HEK293 (cell line): ENCODE measurements at regions not wholly inside any gene's neighbourhood (a gene's known extent, or its start where the extent isn't known, plus 50 kb on each side); places are given as distances from the start of the nearest gene placed in this dataset.

ENCODE experiments used
- CTCF ChIA-PET: fragments of 350-600 bp; formaldehyde crosslinking; extraction: SDS; loops from one replicate; lab custom pipeline; 2021; ENCODE audit warnings: antibody characterized with exemption; lab: Yijun Ruan, JAX
- POLR2A ChIA-PET: fragments of 300-600 bp; formaldehyde crosslinking; extraction: SDS; loops from one replicate; lab custom pipeline; 2020; ENCODE audit warnings: antibody characterized with exemption, inconsistent platforms; lab: Yijun Ruan, JAX
- H3K27ac ChIP-seq: fragments of 200-500 bp; sonication (Bioruptor generic); 2 replicates; pipeline ENCODE4 v1.5.1; 2014; ENCODE audit warnings: low read depth, low read length, control low read depth, inconsistent platforms; ENCODE audit errors: extremely low read depth
- H3K36me3 ChIP-seq, 2 experiments: fragments of 200-500 bp in 1 of 2; sonication (Bioruptor generic) in 1 of 2; 1 replicate in 1 of 2; 2 replicates in 1 of 2; pipeline ENCODE4 v1.5.1; 2014 to 2017; ENCODE audit warnings: inconsistent platforms in 2 of 2, low read length in 2 of 2; ENCODE audit not compliant: control insufficient read depth in 2 of 2, insufficient read depth in 1 of 2
- H3K4me1 ChIP-seq: fragments of 200-500 bp; sonication (Bioruptor generic); 2 replicates; pipeline ENCODE4 v1.5.1; 2014; ENCODE audit warnings: mild to moderate bottlenecking, low read length, inconsistent platforms; ENCODE audit not compliant: control insufficient read depth, insufficient read depth
- H3K4me3 ChIP-seq: 2 replicates; pipeline ENCODE4 v1.5.1; 2011; ENCODE audit warnings: low read depth, mild to moderate bottlenecking, control low read depth, low read length, moderate library complexity
- H3K9me3 ChIP-seq: fragments of 200-500 bp; sonication (Bioruptor generic); 2 replicates; pipeline ENCODE4 v1.5.1; 2014; ENCODE audit warnings: low read depth, low read length, inconsistent platforms; ENCODE audit not compliant: control insufficient read depth, insufficient read depth
- IKZF3 ChIP-seq: fragments of 450-650 bp; IDR thresholded peaks from 2 replicates; pipeline ENCODE4 v1.5.0; 2018; ENCODE audit warnings: missing biosample characterization, mild to moderate bottlenecking, missing genetic modification characterization, moderate library complexity
- KLF16 ChIP-seq: fragments of 450-650 bp; formaldehyde crosslinking; IDR thresholded peaks from 2 replicates; pipeline ENCODE4 v1.5.1; 2017; ENCODE audit warnings: missing biosample characterization, missing genetic modification characterization
- PATZ1 ChIP-seq: fragments of 450-650 bp; formaldehyde crosslinking; IDR thresholded peaks from 2 replicates; pipeline ENCODE4 v1.5.1; 2016; ENCODE audit warnings: missing biosample characterization, missing genetic modification characterization
- SCRT1 ChIP-seq: fragments of 450-650 bp; formaldehyde crosslinking; IDR thresholded peaks from 2 replicates; pipeline ENCODE4 v1.5.1; 2016; ENCODE audit warnings: missing biosample characterization, missing genetic modification characterization, borderline replicate concordance
- SCRT2 ChIP-seq: fragments of 450-650 bp; formaldehyde crosslinking; IDR thresholded peaks from 2 replicates; pipeline ENCODE4 v1.5.1; 2016; ENCODE audit warnings: missing biosample characterization, missing genetic modification characterization
- TCF7L2 ChIP-seq: IDR thresholded peaks from 2 replicates; pipeline ENCODE4 v1.6.1; 2011; ENCODE audit warnings: low read depth, mild to moderate bottlenecking, inconsistent platforms, low read length, moderate library complexity, borderline replicate concordance
- ZFHX2 ChIP-seq: fragments of 450-650 bp; formaldehyde crosslinking; conservative IDR thresholded peaks from 2 replicates; pipeline ENCODE4 v1.5.1; 2016; ENCODE audit warnings: missing biosample characterization, missing genetic modification characterization
- ZNF121 ChIP-seq: fragments of 450-650 bp; formaldehyde crosslinking; IDR thresholded peaks from 2 replicates; pipeline ENCODE4 v1.5.1; 2016; ENCODE audit warnings: missing biosample characterization, missing genetic modification characterization
- ZNF157 ChIP-seq: fragments of 450-650 bp; formaldehyde crosslinking; IDR thresholded peaks from 2 replicates; pipeline ENCODE4 v1.5.1; 2016; ENCODE audit warnings: missing biosample characterization, missing genetic modification characterization
- ZNF266 ChIP-seq: fragments of 450-650 bp; formaldehyde crosslinking; IDR thresholded peaks from 2 replicates; pipeline ENCODE4 v1.5.1; 2016; ENCODE audit warnings: missing biosample characterization, missing genetic modification characterization, low read depth
- ZNF292 ChIP-seq: fragments of 450-650 bp; formaldehyde crosslinking; IDR thresholded peaks from 2 replicates; pipeline ENCODE4 v1.5.1; 2016; ENCODE audit warnings: low read depth, missing biosample characterization, missing genetic modification characterization, borderline replicate concordance
- ZNF514 ChIP-seq: fragments of 450-650 bp; formaldehyde crosslinking; IDR thresholded peaks from 2 replicates; pipeline ENCODE4 v1.5.1; 2016; ENCODE audit warnings: missing biosample characterization, missing genetic modification characterization
- ZNF549 ChIP-seq: fragments of 450-650 bp; IDR thresholded peaks from 2 replicates; pipeline ENCODE4 v1.5.1; 2018; ENCODE audit warnings: missing biosample characterization, missing genetic modification characterization, mild to moderate bottlenecking, inconsistent platforms, moderate library complexity
- ZNF555 ChIP-seq: fragments of 450-650 bp; formaldehyde crosslinking; conservative IDR thresholded peaks from 2 replicates; pipeline ENCODE4 v1.5.1; 2017; ENCODE audit warnings: missing biosample characterization, mild to moderate bottlenecking, missing genetic modification characterization, inconsistent platforms
- ZNF561 ChIP-seq: fragments of 450-650 bp; IDR thresholded peaks from 2 replicates; pipeline ENCODE4 v1.5.1; 2018; ENCODE audit warnings: missing biosample characterization, missing genetic modification characterization, borderline replicate concordance
- ZNF624 ChIP-seq: fragments of 450-650 bp; formaldehyde crosslinking; IDR thresholded peaks from 2 replicates; pipeline ENCODE4 v1.5.1; 2017; ENCODE audit warnings: missing biosample characterization, missing genetic modification characterization
- ZNF76 ChIP-seq: fragments of 450-650 bp; formaldehyde crosslinking; IDR thresholded peaks from 2 replicates; pipeline ENCODE4; 2016; ENCODE audit warnings: low read depth, missing biosample characterization, missing genetic modification characterization, borderline replicate concordance
- ZSCAN5A ChIP-seq: fragments of 450-650 bp; formaldehyde crosslinking; IDR thresholded peaks from 2 replicates; pipeline ENCODE4 v1.5.1; 2016; ENCODE audit warnings: missing biosample characterization, missing genetic modification characterization
- TF ChIP-seq, protein P1 (sequence below): fragments of 450-650 bp; formaldehyde crosslinking; conservative IDR thresholded peaks from 2 replicates; pipeline ENCODE4 v1.5.1; 2016; ENCODE audit warnings: low read depth, missing biosample characterization, missing genetic modification characterization
- TF ChIP-seq, protein P2 (sequence below): fragments of 450-650 bp; formaldehyde crosslinking; IDR thresholded peaks from 2 replicates; pipeline ENCODE4 v1.5.1; 2016; ENCODE audit warnings: missing biosample characterization, missing genetic modification characterization
- TF ChIP-seq, protein P3 (sequence below): fragments of 450-650 bp; formaldehyde crosslinking; IDR thresholded peaks from 2 replicates; pipeline ENCODE4 v1.5.1; 2016; ENCODE audit warnings: missing biosample characterization, missing genetic modification characterization
- TF ChIP-seq, protein P4 (sequence below): fragments of 450-650 bp; formaldehyde crosslinking; IDR thresholded peaks from 2 replicates; pipeline ENCODE4 v1.5.1; 2017; ENCODE audit warnings: missing biosample characterization, missing genetic modification characterization

GRCh38 chr1:162951553-162952315, 90.8 kb upstream of the CCDC190 start:
- CTCF ChIA-PET, result interaction anchor here (0.6 kb wide), 1 partner anchor 104 kb away, joined by 4 read pairs; no protein-coding TSS in a partner anchor
- H3K36me3 ChIP-seq, result no peaks in the 10 kb centered on the region
- no peak overlapping the region for H3K27ac ChIP-seq
- no peaks in the 10 kb centered on the region for H3K4me1 ChIP-seq
- no peaks in the 10 kb centered on the region for H3K9me3 ChIP-seq
- H3K4me3 ChIP-seq, result no peak overlapping the region
- POLR2A ChIA-PET, result no interaction called here
- TF ChIP-seq PATZ1 (tag by site-specific recombination) (no peak), SCRT1 (tag by site-specific recombination) (peak; percentile 90), ZNF157 (no peak), ZNF292 (tag by site-specific recombination) (no peak), ZNF76 (tag by site-specific recombination) (no peak), ZFHX2 (tag by site-specific recombination) (no peak), SCRT2 (tag by site-specific recombination) (peak; percentile 97), ZNF624 (tag by site-specific recombination) (no peak), ZNF561 (tag by site-specific recombination) (no peak), IKZF3 (tag by site-specific recombination) (no peak), ZNF514 (tag by site-specific recombination) (no peak), TCF7L2 (peak; percentile 42; the same call in 1 of the 2 replicates), ZNF549 (tag by site-specific recombination) (no peak), ZNF121 (tag by site-specific recombination) (no peak), ZSCAN5A (tag by site-specific recombination) (no peak), KLF16 (tag by site-specific recombination) (no peak), ZNF266 (no peak), ZNF555 (tag by site-specific recombination) (no peak)
- TF ChIP-seq, protein P1, sequence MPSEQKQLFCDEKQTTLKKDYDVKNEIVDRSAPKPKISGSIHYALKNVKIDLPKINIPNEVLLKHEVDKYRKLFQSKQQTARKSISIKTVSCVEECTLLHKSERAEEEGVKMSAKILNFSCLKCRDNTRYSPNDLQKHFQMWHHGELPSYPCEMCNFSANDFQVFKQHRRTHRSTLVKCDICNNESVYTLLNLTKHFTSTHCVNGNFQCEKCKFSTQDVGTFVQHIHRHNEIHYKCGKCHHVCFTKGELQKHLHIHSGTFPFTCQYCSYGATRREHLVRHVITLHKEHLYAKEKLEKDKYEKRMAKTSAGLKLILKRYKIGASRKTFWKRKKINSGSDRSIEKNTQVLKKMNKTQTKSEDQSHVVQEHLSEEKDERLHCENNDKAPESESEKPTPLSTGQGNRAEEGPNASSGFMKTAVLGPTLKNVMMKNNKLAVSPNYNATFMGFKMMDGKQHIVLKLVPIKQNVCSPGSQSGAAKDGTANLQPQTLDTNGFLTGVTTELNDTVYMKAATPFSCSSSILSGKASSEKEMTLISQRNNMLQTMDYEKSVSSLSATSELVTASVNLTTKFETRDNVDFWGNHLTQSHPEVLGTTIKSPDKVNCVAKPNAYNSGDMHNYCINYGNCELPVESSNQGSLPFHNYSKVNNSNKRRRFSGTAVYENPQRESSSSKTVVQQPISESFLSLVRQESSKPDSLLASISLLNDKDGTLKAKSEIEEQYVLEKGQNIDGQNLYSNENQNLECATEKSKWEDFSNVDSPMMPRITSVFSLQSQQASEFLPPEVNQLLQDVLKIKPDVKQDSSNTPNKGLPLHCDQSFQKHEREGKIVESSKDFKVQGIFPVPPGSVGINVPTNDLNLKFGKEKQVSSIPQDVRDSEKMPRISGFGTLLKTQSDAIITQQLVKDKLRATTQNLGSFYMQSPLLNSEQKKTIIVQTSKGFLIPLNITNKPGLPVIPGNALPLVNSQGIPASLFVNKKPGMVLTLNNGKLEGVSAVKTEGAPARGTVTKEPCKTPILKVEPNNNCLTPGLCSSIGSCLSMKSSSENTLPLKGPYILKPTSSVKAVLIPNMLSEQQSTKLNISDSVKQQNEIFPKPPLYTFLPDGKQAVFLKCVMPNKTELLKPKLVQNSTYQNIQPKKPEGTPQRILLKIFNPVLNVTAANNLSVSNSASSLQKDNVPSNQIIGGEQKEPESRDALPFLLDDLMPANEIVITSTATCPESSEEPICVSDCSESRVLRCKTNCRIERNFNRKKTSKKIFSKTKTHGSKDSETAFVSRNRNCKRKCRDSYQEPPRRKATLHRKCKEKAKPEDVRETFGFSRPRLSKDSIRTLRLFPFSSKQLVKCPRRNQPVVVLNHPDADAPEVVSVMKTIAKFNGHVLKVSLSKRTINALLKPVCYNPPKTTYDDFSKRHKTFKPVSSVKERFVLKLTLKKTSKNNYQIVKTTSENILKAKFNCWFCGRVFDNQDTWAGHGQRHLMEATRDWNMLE (tag by site-specific recombination), result no peak
- TF ChIP-seq, protein P2, sequence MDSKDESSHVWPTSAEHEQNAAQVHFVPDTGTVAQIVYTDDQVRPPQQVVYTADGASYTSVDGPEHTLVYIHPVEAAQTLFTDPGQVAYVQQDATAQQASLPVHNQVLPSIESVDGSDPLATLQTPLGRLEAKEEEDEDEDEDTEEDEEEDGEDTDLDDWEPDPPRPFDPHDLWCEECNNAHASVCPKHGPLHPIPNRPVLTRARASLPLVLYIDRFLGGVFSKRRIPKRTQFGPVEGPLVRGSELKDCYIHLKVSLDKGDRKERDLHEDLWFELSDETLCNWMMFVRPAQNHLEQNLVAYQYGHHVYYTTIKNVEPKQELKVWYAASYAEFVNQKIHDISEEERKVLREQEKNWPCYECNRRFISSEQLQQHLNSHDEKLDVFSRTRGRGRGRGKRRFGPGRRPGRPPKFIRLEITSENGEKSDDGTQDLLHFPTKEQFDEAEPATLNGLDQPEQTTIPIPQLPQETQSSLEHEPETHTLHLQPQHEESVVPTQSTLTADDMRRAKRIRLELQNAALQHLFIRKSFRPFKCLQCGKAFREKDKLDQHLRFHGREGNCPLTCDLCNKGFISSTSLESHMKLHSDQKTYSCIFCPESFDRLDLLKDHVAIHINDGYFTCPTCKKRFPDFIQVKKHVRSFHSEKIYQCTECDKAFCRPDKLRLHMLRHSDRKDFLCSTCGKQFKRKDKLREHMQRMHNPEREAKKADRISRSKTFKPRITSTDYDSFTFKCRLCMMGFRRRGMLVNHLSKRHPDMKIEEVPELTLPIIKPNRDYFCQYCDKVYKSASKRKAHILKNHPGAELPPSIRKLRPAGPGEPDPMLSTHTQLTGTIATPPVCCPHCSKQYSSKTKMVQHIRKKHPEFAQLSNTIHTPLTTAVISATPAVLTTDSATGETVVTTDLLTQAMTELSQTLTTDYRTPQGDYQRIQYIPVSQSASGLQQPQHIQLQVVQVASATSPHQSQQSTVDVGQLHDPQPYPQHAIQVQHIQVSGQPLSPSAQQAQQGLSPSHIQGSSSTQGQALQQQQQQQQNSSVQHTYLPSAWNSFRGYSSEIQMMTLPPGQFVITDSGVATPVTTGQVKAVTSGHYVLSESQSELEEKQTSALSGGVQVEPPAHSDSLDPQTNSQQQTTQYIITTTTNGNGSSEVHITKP (tag by site-specific recombination), result peak; percentile 10; the same call in 1 of the 2 replicates
- TF ChIP-seq, protein P3, sequence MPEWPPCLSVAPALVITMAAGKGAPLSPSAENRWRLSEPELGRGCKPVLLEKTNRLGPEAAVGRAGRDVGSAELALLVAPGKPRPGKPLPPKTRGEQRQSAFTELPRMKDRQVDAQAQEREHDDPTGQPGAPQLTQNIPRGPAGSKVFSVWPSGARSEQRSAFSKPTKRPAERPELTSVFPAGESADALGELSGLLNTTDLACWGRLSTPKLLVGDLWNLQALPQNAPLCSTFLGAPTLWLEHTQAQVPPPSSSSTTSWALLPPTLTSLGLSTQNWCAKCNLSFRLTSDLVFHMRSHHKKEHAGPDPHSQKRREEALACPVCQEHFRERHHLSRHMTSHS (tag by site-specific recombination), result no peak
- TF ChIP-seq, protein P4, sequence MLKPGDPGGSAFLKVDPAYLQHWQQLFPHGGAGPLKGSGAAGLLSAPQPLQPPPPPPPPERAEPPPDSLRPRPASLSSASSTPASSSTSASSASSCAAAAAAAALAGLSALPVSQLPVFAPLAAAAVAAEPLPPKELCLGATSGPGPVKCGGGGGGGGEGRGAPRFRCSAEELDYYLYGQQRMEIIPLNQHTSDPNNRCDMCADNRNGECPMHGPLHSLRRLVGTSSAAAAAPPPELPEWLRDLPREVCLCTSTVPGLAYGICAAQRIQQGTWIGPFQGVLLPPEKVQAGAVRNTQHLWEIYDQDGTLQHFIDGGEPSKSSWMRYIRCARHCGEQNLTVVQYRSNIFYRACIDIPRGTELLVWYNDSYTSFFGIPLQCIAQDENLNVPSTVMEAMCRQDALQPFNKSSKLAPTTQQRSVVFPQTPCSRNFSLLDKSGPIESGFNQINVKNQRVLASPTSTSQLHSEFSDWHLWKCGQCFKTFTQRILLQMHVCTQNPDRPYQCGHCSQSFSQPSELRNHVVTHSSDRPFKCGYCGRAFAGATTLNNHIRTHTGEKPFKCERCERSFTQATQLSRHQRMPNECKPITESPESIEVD (tag by site-specific recombination), result 0 out of 2 replicates have a peak, but pooled peaks have one; percentile 21
